Vagina (tissue), 2 donors: ENCODE measurements at regions not wholly inside any gene's neighbourhood (a gene's known extent, or its start where the extent isn't known, plus 50 kb on each side); places are given as distances from the start of the nearest gene placed in this dataset.

Source experiments
- DNase-seq, 2 donors: peaks; one replicate each; pipeline ENCODE4 v3.0.0-alpha.2; 2017; ENCODE audit errors: extremely low spot score in 2 of 2
- H3K27ac ChIP-seq: fragments of 200-600 bp; sonication (generic); one replicate; pipeline ENCODE4 v1.5.1; 2019
- H3K27me3 ChIP-seq: fragments of 200-600 bp; sonication (generic); one replicate; pipeline ENCODE4 v1.5.1; 2019
- H3K36me3 ChIP-seq, 2 donors: fragments of 200-600 bp; sonication (generic); one replicate each; pipeline ENCODE4 v1.5.1; 2017 to 2019
- H3K4me1 ChIP-seq: fragments of 200-600 bp; sonication (generic); one replicate; pipeline ENCODE4 v1.5.1; 2019
- H3K4me3 ChIP-seq, 2 donors: fragments of 200-600 bp; sonication (generic); 1 replicate in 1 of 2; 2 replicates in 1 of 2; pipeline ENCODE4 v1.5.1; 2016 to 2019
- H3K9me3 ChIP-seq: fragments of 200-600 bp; sonication (generic); one replicate; pipeline ENCODE4 v1.5.1; 2019
- CTCF ChIP-seq, 3 experiments: fragments of 450-650 bp in 2 of 3; fragments of 200-600 bp in 1 of 3; sonication (generic) in 1 of 3; IDR thresholded peaks; one replicate each; pipeline ENCODE4 v1.5.1; 2017 to 2019; ENCODE audit warnings: antibody characterized with exemption in 3 of 3, mild to moderate bottlenecking in 2 of 3, moderate library complexity in 2 of 3
- POLR2A ChIP-seq, 2 donors: fragments of 450-650 bp; IDR thresholded peaks; one replicate each; pipeline ENCODE4 v1.6.1; 2017; ENCODE audit warnings: antibody characterized with exemption in 2 of 2, mild to moderate bottlenecking in 2 of 2, moderate library complexity in 2 of 2
- POLR2AphosphoS5 ChIP-seq, 2 donors: sonication (generic); formaldehyde crosslinking; IDR thresholded peaks; one replicate each; pipeline ENCODE4 v1.9.0; 2017; ENCODE audit warnings: antibody characterized with exemption in 2 of 2, mild to moderate bottlenecking in 2 of 2, low read depth in 1 of 2; ENCODE audit not compliant: insufficient read depth in 1 of 2
- intact Hi-C: fragments of 100-400 bp; cut with DNase I; formaldehyde crosslinking; loops from one replicate; pipeline ENCODE4 v1.15.1; 2023

GRCh38 chr6:119523556-119523955 is 174.0 kb upstream of the MAN1A1 start:
- no peak for DNase-seq
- intact Hi-C loops: no loop called here
- H3K27ac ChIP-seq: no peak overlapping the region
- TF ChIP-seq POLR2AphosphoS5 (IDR thresholded peaks at IDR 0.05; ENCODE audit: insufficient read depth in 1 of 2, low read depth in 1 of 2) (no peak), CTCF (IDR thresholded peaks at IDR 0.05) (no peak), POLR2A (IDR thresholded peaks at IDR 0.05) (no peak)
- no peaks in the 10 kb centered on the region for H3K36me3 ChIP-seq
- no peaks in the 10 kb centered on the region for H3K27me3 ChIP-seq
- no peak overlapping the region for H3K4me3 ChIP-seq
- H3K9me3 ChIP-seq: no peaks in the 10 kb centered on the region
- H3K4me1 ChIP-seq: no peaks in the 10 kb centered on the region

GRCh38 chr6:119521251-119521650 is 171.7 kb upstream of the MAN1A1 start:
- intact Hi-C loops: no loop called here
- Histone ChIP-seq H3K4me1 (no peaks in the 10 kb centered on the region), H3K27ac (no peak overlapping the region), H3K9me3 (no peaks in the 10 kb centered on the region), H3K27me3 (no peaks in the 10 kb centered on the region), H3K36me3 (no peaks in the 10 kb centered on the region), H3K4me3 (no peak overlapping the region)
- DNase-seq: no peak
- TF ChIP-seq POLR2A (IDR thresholded peaks at IDR 0.05) (no peak), CTCF (IDR thresholded peaks at IDR 0.05) (no peak), POLR2AphosphoS5 (IDR thresholded peaks at IDR 0.05; ENCODE audit: insufficient read depth in 1 of 2, low read depth in 1 of 2) (no peak)

GRCh38 chr6:119517428-119517827 is 167.9 kb upstream of the MAN1A1 start:
- Histone ChIP-seq H3K36me3 (no peaks in the 10 kb centered on the region), H3K4me1 (no peaks in the 10 kb centered on the region), H3K9me3 (no peaks in the 10 kb centered on the region), H3K4me3 (no peak overlapping the region), H3K27ac (no peak overlapping the region), H3K27me3 (no peaks in the 10 kb centered on the region)
- TF ChIP-seq POLR2AphosphoS5 (IDR thresholded peaks at IDR 0.05; ENCODE audit: insufficient read depth in 1 of 2, low read depth in 1 of 2): no peak
- TF ChIP-seq POLR2A (IDR thresholded peaks at IDR 0.05): no peak
- no peak for TF ChIP-seq CTCF (IDR thresholded peaks at IDR 0.05)
- intact Hi-C loops: no loop called here
- no peak for DNase-seq

DNA sequence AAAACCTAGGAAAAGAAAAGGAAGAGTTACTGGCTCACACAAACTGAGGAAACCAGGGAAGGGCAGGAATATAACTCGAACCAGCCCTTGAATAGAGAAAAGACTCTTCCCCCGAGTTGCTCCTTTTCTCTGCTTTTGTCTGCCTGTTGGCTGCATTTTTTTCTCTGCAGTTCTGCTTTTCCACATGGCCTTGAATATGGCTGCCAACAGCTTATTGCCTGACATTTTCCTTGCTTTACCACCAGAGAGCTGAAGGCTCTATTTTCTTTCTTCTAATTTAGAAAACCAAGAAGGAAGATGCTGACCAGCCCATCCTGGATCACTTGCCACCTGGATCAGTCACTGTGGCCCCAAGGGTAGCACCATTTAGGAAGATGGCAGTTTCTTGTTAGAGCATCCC is 164.8 kb upstream of the MAN1A1 start:
- intact Hi-C loops: no loop called here

DNA sequence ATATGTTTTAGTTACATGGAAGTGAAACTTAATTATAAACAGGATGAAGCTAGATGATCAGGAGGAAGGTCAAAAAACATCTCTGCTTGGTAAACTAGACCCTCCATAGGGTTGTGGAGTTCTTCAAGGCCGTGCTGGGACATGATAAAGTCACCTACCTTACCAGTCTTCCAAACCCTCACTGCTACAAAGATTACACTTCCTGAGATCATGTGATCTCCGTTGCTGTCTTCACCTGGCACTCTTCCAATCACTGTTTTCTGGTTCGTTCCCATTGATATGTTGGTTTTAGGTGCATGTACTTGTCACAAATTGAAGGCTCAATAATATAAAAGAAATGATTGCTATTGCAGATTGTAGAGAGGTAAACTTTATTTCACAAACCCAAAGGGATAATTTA is 161.5 kb upstream of the MAN1A1 start:
- no peaks in the 10 kb centered on the region for H3K27me3 ChIP-seq
- no peak overlapping the region for H3K27ac ChIP-seq
- no peaks in the 10 kb centered on the region for H3K4me1 ChIP-seq
- H3K4me3 ChIP-seq: no peak overlapping the region
- intact Hi-C loops: no loop called here
- TF ChIP-seq POLR2A (IDR thresholded peaks at IDR 0.05): no peak
- no peak for TF ChIP-seq POLR2AphosphoS5 (IDR thresholded peaks at IDR 0.05; ENCODE audit: insufficient read depth in 1 of 2, low read depth in 1 of 2)
- no peak for TF ChIP-seq CTCF (IDR thresholded peaks at IDR 0.05)
- DNase-seq: no peak
- no peaks in the 10 kb centered on the region for H3K36me3 ChIP-seq
- H3K9me3 ChIP-seq: no peaks in the 10 kb centered on the region

More for the DNA sequence above, 164.8 kb upstream of the MAN1A1 start:
- Histone ChIP-seq H3K36me3 (no peaks in the 10 kb centered on the region), H3K27me3 (no peaks in the 10 kb centered on the region), H3K4me3 (no peak overlapping the region), H3K27ac (no peak overlapping the region), H3K9me3 (no peaks in the 10 kb centered on the region), H3K4me1 (no peaks in the 10 kb centered on the region)
- no peak for TF ChIP-seq POLR2AphosphoS5 (IDR thresholded peaks at IDR 0.05; ENCODE audit: insufficient read depth in 1 of 2, low read depth in 1 of 2)
- no peak for TF ChIP-seq CTCF (IDR thresholded peaks at IDR 0.05)
- TF ChIP-seq POLR2A (IDR thresholded peaks at IDR 0.05): no peak
- no peak for DNase-seq
